GM18951 (cell line): ENCODE measurements at regions not wholly inside any gene's neighbourhood (a gene's known extent, or its start where the extent isn't known, plus 50 kb on each side); places are given as distances from the start of the nearest gene placed in this dataset.

ENCODE experiments used
- POLR2A ChIP-seq: IDR thresholded peaks from 4 replicates; pipeline ENCODE4 v1.6.1; 2011; ENCODE audit warnings: mild to moderate bottlenecking; ENCODE audit not compliant: insufficient read length, insufficient read depth; ENCODE audit errors: extremely low read depth
- in situ Hi-C: fragments of 300-500 bp; cut with MboI; formaldehyde crosslinking; loops from one replicate; pipeline ENCODE4 v1.12.0; 2022; ENCODE audit warnings: low sequenced_read_pairs, mixed read lengths, inconsistent platforms; ENCODE audit not compliant: unreplicated experiment

DNA sequence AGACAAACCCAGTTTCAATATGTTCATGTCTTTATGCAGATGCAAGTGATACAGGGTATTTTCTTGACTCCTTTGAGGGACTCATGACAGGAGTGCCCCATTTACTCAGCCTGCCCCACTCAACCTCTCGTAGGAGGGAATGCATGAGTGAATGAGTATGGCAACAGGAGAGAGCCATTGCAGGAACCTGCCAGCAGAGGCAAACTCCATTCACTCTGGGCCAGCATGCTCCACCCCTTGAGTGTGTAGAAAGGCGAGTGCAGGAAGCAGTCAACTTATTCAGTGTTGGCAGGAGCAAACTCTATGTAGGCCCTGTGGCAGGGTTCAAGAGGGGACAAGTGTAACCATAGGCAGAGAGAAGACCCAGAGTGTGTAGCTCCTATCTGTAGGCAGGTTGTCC is 1526.3 kb downstream of the PLA2G4A start:
- in situ Hi-C loops = no loop called here

DNA sequence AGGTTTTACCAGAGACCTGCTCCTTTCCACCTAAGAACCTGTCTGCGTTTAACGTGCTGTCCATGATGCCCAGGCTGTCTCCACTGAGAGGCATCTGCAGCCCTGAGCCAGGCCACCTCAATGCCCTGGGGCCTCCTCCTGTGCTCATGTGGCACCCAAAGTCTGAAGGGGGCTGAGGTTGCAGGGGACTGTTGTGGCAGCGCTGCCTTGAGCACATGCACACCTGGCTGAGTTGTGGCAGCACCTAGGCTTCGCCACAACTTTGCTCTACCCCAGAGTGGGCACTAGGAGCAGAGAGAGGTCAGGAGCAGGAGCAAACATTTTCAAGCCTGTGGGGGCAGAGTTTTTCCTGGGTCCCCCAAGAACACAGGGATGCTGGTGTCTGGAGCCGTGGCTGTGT is 1527.1 kb downstream of the PLA2G4A start:
- in situ Hi-C loops = no loop called here

More for the DNA sequence above, 1526.3 kb downstream of the PLA2G4A start:
- TF ChIP-seq POLR2A = no peak

DNA sequence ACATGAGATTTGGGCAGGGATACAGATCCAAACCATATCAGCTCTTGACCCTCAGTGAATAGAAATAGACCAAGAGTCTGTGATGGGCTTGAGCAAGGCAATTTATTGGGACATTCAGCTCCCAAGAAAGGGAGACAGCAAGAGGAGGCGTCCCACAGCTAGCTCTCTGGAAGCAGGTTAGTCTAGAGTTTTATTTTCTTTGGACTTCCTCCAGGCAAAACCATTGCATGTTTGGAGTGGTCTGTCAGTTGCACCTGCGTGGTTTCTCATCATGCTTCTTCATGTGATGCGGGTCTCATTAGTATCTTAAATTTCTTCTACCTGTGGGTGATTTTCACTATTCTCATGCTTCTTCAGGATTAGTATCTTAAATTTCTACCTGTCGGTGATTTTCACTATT is 1530.6 kb downstream of the PLA2G4A start:
- no peak for TF ChIP-seq POLR2A
- in situ Hi-C loops = no loop called here

More for the DNA sequence above, 1527.1 kb downstream of the PLA2G4A start:
- no peak for TF ChIP-seq POLR2A

DNA sequence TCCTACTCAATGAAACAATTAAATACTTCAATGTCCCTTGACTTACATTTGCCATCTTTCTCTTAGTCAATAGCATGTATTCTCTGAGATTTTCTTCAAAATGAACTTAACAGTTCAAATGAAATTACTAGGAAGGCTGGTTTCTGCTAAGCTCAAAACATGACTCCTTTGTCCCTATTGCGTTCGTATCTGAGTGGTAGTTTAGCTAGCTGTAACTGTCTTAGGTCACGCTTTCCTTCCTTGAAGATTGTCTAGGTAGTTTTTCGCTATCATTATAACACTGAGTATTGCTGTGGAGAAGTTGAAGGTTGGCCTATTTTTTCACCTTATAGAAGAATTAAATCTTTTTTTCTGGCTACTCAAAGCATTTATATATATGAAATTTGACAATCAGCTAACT is 1535.2 kb downstream of the PLA2G4A start:
- TF ChIP-seq POLR2A = no peak
- in situ Hi-C loops = no loop called here

DNA sequence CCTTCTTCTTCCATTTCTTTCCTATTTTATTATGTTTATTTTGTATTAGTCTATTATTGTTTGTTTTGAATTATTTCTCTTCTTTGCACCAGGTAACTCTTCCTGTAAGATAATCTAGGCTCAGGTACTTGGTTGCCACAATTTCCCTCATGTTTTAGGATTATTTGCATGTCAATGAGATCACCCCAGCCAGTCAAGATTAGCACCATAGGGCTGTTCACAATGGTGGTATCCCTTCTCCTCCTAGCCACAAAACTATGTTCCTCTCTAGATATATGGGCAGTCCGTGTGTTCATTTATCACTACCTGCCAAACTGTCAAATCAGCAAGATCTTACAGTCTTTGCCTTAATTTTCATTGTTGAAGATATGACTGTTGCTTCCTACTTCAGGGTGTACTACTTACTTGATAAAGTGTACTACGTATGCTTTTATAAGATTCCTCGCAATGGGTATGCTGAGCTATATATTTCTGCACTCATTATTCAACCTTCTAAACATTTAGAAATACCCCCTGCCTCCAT is 1536.2 kb downstream of the PLA2G4A start:
- TF ChIP-seq POLR2A = no peak
- in situ Hi-C loops = no loop called here

DNA sequence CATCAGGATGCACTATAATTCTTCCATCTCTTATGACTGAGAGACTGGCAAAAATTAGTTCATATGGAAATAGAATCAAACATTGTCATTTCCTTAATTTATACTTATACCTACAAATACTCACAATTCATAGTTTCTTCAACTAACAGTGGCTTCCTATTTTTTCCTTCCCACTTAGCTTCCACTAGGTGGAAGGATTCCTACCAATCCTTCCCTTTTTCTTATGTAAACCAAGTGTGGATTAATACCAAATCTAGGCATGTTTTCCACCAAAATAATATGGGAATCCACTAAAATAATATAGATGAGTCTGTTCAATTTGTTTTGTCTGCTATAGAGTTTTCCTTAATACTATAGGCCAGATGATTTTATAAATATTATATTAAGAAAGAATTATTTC is 1537.1 kb downstream of the PLA2G4A start:
- no peak for TF ChIP-seq POLR2A
- in situ Hi-C loops = no loop called here

DNA sequence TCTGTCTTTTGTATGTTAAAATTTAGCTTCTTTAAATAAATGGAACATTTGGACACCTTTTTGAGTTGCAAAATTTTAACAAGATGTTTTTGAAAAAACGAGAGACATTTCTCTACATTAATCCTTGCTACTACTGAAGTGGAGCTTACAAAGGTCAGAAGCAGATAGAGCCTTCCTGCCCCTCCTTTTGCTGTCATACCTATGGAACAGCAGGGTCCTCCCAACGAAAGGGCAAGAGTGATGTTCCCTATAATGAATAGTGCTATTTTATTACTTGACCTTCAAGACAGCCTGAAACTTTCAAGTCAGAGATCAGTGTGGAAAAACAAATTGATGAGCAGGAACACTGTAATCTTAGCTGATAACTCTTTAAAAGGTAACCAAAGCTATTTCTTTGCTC is 1538.9 kb downstream of the PLA2G4A start:
- in situ Hi-C loops = no loop called here
- TF ChIP-seq POLR2A = no peak

DNA sequence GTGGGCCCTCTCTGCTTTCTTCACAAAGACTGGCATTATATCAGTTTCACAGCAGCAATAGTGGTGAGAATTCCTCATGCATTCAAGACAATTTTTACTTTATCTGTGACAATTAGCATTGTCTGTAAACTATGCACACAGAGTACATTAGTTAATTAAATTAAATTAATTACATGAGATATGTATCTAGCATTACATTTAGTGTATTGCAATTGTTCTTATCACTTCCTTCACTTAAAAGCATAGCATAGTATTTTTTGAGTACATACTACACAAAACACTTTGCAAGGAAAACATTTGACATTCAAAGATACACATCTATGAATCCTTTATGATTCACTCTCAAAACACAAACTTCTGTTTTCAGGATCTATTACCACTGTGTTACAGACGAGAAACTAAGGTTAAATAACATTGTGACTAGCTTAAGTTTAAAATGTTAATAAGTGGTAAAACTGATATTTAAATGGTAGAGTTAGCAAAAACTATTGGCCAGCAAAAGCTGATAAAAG is 1542.6 kb downstream of the PLA2G4A start:
- in situ Hi-C loops = no loop called here
- no peak for TF ChIP-seq POLR2A

DNA sequence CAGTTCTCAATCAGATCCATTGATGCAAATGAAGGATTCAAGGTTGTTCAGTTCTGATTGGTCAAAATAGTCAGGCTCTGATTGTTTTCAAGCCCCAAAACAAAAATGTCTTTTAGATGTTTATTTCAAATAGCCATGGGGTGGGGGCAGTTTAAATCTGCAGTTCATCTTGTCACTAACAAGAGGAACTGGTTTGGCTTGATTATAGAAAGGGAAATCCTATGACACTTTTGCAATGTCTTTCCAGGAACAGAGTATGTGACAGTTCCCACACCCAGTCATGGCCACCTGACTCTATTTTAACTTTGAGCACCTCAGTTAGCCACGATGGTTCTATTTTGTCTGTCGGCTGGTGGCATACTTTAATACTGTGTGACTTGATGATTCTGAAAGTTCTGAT is 1544.1 kb downstream of the PLA2G4A start:
- no peak for TF ChIP-seq POLR2A
- in situ Hi-C loops = no loop called here

DNA sequence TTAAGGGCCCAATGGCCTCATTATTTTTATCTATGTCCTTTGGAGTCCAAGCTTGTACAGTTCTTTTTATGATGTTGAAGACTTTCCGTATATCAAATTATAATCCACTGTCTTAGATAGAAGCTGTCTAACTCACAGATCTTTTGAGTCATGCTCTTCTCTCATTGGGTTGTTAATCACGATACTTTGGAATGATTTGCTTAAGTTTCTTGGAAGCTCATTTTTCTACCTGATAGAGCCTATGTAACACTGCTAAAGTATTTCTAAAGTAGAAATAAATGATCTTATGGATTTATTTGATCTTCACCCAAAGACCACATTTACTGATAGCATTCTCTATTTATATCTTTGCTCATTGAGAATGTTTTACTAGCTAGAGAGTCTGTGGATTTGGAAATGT is 1554.1 kb downstream of the PLA2G4A start:
- no peak for TF ChIP-seq POLR2A
- in situ Hi-C loops = no loop called here

DNA sequence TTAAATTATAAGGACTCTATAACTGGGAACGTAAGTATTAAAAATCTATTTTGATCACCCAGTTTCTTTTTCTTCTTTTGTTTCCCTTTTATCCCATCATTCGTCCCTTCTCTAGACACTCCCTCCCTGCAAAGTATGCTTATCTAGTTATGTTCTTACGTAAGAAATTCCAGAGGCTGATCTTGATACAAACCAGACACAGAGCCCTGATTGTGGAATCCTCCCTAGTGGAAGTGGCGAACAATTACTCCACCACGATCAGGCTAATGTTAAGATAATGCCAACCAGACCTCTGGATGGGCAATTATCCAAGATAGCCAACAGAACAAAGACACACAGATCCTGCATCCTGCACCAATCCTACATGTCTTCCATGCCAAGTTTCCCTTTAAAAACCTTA is 1557.4 kb downstream of the PLA2G4A start:
- in situ Hi-C loops = no loop called here
- no peak for TF ChIP-seq POLR2A

DNA sequence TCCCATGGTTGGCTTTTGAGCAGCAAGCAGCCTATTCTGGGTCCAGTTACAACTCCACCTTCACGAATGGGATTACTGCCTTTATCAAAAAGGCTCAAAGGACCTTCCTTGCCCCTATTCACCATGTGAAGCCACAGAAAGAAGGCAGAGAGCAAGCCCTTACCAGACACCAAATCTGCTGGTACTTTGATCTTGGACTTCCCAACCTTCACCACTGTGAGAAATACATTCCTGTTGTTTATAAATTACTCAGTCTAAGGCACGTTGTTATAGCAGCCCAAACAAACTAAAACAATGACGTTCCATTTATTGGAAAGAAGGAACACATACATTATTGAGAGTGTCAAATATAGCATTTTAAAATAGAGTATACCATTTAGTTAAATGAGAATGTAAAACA is 1557.9 kb downstream of the PLA2G4A start:
- no peak for TF ChIP-seq POLR2A
- in situ Hi-C loops = no loop called here

DNA sequence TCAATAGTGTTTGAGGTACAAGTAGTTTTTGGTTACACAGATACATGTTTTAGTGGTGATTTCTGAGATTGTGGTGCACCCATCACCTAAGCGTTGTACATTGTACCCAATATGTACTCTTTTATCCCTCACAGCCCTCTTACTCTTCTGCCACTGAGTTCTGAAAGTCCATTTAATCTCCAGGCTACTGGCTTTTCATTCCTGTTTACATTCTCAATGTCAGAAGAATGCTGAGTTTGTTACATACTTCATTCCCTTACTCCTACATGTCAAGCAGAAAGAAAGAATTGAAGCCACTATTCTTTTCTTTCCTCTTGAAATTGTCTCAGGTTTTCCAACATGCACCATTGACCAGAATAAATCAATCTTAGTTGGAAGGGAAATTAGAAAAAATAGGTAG is 1565.9 kb downstream of the PLA2G4A start:
- TF ChIP-seq POLR2A = no peak
- in situ Hi-C loops = no loop called here

DNA sequence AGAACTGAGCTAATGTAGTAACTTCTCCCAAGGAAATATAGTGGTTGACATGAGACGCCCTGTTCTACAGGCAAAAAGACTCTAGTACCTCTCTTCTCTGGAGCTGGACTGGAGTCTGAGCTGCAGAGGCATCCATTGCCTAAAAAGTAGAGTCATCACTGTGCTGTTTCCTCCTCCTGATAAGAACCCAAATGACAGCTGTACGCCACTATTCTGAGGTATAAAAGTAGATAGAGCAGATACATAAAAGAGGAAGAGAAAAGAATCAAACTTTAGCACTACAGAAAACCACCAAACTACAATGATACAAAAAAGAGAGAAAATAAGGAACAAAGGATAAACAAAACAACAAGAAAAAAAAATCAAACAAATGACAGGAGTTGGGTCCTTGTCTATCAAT is 1568.8 kb downstream of the PLA2G4A start:
- no peak for TF ChIP-seq POLR2A

DNA sequence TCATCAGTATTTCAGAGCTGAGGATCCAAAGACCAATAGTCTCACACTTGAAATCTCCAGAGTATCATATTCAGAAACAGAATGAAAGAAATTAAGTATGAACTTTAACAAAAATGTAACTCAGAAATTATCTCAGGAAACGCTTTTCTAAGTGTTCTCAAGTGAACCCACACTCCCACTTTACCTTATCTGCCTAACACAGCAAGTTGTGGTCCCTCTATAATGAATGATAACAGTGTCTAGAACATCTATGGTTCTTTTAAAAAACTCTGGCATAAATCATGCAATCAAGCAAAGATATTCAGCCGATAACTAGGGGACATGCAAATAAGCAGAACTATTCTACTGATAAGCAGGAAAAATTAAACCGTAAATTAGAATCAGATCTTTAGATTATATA is 1574.2 kb downstream of the PLA2G4A start:
- in situ Hi-C loops = no loop called here
- TF ChIP-seq POLR2A = no peak

More for the DNA sequence above, 1568.8 kb downstream of the PLA2G4A start:
- in situ Hi-C loops = no loop called here

DNA sequence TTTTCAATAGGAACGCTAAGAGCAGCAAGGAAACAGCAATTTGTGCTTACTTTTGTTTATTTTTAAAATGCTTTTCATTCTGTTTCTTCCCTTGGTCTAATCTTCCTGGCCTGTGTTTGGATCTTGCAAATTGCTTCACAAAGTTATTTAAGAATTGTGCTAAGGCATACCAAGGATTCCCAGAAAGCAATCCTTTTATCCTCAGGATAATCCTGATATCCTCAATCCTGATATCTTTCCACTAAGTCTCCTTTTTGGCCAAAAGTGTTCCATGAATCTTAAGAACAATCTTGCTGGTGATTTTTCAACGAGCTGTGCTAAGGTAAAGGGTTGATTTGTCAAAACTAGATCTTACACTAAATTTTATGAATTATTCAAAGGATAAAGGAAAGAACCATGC is 1577.9 kb downstream of the PLA2G4A start:
- TF ChIP-seq POLR2A = no peak
- in situ Hi-C loops = no loop called here

DNA sequence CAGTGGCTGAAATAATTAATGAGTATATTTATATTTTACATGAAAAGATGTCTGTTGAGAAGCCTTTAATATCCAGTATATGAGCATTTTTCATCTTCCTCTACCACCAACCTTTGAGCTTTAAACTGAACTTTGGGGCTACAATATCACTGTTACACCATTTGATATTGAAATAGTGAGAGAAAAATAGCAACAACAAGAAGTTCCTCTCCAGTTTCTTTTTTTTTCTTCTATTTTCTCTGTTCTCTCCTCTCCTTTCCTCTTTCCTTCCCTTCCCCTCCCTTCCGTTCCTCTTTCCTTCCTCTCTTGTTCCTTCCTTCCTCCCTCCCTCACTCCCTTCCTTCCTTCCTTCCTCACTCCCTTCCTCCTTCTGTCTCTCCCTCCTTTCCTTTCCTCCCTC is 1591.4 kb downstream of the PLA2G4A start:
- in situ Hi-C loops = no loop called here
- TF ChIP-seq POLR2A = no peak
